Right hindlimb (tissue), 1 donor: ENCODE measurements at regions not wholly inside any gene's neighbourhood (a gene's known extent, or its start where the extent isn't known, plus 50 kb on each side); places are given as distances from the start of the nearest gene placed in this dataset.
A peak's percentile ranks its signal among the peaks of the same experiment; 100 is the strongest.
"Not testable (repeated sequence)": the region's sequence is repeated elsewhere in the genome, so short reads cannot be mapped to it uniquely, and the experiment has no call there.

Source experiments
- DNase-seq: peaks from one replicate; pipeline ENCODE4 v3.0.0-alpha.2; 2018

- no peak for DNase-seq
Observed at GRCh38 chr6:112665114-112665513, 318.0 kb downstream of the RFPL4B start.

GRCh38 chr6:112665815-112666214 is 318.7 kb downstream of the RFPL4B start:
- DNase-seq, result no peak

DNA sequence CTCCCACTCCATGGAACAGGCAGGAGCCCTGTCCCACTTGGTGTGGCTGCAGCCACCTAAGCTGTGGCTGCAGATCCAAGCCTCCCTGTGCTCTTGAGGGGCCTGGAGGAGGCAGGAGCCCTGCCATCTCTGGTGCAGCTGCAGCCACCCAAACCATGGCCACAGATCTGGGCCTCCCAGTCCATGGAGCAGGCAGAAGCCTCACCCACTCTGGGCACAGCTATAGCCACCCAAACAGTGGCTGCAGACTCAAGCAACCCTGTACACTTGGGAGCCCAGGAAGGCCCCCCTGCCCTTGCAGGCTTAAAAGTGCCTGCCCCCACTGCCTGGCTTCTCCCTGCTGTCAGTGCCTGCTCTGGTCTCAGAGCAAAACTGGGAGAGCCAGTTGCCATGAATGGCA is 320.3 kb downstream of the RFPL4B start:
- DNase-seq, result no peak

DNA sequence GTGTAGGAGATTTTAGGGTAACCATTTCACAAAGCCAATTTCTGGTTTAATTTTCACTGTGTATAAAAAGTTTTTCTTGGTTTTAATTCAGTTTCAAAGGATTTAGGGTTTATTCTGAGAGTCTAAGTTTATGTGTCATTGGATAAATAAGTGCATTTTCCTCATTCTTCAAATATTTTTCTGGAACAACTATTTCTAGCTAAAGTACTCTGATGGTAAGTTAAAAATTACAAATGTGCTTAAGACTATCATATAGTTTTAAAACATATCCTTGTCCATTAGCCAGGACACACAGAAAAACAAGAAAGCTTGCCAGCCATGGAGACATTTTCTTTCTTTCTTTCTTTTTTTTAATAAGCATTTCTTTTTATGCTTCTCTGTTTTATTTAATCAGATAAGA is 333.0 kb downstream of the RFPL4B start:
- no peak for DNase-seq

GRCh38 chr6:112682071-112682470 is 334.9 kb downstream of the RFPL4B start:
- no peak for DNase-seq

DNA sequence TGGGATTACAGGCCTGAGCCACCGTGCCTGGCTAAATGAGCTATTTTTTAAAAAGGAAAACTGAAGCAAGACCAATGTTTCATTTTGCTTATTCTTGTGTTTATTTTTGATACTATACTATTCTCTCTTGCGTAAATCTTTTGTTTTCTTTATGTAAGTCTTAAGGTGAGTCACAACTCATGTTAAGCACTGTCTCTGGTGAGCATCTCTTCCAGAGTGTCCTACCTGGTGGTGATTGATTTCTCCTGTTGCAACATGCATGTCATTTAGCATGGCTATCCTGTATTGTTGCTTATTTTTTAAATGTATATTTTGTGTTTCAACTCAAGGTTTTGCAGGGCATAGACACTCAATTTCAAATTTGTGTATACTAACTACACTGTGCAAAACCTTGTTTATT is 336.0 kb downstream of the RFPL4B start:
- DNase-seq, result no peak

DNA sequence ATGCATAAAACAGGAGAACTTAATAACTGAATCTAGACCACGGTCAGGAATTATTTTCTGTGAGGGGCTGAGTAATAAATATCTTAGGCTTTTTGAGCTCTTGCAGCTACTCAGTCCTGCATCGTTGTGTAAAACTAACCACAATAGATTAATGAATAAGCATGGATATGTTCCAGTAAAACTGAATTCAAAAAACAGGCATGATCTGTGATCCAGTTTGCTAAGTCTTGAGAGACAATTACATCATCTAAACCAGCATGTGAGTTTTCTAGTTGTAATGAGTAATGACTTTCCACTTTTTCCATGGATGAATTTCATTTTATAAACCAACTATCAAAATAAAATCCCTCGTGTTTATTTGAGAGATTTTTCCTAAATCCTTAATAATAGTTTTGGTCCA is 336.8 kb downstream of the RFPL4B start:
- DNase-seq, result no peak

GRCh38 chr6:112685521-112686220 is 338.5 kb downstream of the RFPL4B start:
- not testable (repeated sequence) for DNase-seq

- peak; percentile 19 for DNase-seq
Observed at GRCh38 chr6:112688487-112689165, 341.5 kb downstream of the RFPL4B start.

- not testable (repeated sequence) for DNase-seq
Observed at GRCh38 chr6:112689183-112689858, 342.2 kb downstream of the RFPL4B start.

DNA sequence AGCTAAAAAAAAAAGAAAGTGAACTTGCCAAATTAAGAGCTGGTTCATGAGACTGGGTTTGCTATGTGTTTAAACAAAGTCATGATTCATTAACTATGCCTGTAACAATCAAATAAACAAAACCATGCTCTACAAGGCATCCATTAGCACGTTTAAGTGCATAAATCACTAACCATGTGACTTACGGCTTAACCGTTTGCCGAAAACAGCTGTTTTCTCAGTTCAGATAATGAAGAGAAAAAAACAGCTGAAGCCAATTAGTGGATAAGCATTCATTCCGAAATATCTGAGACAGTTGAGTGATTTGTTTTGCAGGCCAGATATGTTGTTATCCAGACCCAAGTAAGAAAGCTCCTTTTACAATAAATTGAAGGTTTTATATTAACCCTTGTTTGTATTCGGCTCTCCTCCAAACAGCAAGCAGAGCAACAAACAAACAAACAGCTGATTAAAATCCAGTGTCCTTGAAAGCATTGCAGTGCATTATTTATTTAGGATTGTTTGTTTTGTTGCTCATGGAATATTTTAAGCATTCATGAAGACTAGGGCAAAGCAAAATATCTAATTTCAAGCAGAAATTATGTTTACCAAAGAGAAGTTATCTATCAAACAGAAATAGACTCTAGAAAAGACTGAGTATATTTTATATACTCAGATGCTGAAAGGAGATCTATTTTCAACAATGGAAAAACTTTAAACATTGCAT is 343.5 kb downstream of the RFPL4B start:
- peak; percentile 28 for DNase-seq

DNA sequence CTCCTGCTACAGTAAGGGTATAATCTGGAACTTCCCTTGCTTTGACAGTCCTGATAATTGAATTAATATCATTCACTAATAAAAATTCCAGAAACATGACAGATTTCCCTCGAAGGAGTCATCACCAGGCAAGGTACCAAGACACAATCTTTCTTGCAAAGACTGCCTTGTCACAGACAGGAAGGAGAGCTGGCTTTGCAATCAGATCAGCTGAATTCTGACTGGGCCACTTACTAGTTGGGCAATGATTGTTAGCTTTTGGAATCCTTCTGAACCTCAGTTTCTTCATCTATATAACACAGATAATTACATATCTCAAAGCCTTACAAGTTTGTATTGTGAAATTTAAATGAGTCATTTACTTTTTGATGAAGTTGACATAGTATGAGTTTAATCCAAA is 344.2 kb downstream of the RFPL4B start:
- DNase-seq, result peak; percentile 47

- DNase-seq, result peak; percentile 21
Observed at GRCh38 chr6:112695001-112695400, 347.9 kb downstream of the RFPL4B start.

DNA sequence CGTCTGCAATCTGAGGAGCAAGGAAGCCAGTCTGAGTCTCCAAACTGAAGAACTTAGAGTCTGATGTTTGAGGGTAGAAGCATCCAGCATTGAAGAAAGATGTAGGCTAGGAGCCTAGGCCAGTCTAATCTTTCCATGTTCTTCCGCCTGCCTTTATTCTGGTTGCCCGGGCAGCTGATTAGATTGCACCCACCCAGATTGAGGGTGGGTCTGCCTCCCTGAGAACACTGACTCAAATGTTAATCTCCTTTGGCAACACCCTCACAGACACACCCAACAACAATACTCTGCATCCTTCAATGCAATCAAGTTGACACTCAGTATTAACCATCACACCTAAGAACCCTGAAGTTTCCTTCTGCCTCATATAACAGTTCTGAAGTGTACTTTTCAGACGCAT is 350.1 kb downstream of the RFPL4B start:
- no peak for DNase-seq

DNA sequence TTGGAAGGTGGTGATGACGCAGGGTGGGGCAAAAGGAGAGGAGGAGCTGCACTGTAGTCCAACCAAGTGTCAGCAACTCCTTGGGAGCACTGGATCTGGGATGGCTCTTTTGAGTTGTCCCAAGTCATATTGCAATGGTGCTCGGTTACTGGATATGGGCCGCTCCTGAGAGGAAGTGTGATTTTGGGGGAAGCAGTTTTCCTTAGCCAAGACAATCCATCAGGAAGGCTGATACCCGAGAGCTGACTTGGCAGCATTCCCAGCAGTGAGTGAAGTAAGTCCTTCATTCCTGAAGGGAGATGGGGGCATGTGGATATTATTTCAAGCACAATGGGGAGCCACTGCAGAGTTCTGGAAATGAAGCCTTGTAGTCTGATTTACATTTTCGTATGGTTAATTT is 354.1 kb downstream of the RFPL4B start:
- peak; percentile 68 for DNase-seq

- DNase-seq, result no peak
Observed at GRCh38 chr6:112710710-112711109, 363.6 kb downstream of the RFPL4B start.

- no peak for DNase-seq
Observed at GRCh38 chr6:112713402-112713801, 366.3 kb downstream of the RFPL4B start.

- no peak for DNase-seq
Observed at GRCh38 chr6:112717401-112717800, 370.3 kb downstream of the RFPL4B start.

GRCh38 chr6:112717856-112718255 is 370.7 kb downstream of the RFPL4B start:
- no peak for DNase-seq

DNA sequence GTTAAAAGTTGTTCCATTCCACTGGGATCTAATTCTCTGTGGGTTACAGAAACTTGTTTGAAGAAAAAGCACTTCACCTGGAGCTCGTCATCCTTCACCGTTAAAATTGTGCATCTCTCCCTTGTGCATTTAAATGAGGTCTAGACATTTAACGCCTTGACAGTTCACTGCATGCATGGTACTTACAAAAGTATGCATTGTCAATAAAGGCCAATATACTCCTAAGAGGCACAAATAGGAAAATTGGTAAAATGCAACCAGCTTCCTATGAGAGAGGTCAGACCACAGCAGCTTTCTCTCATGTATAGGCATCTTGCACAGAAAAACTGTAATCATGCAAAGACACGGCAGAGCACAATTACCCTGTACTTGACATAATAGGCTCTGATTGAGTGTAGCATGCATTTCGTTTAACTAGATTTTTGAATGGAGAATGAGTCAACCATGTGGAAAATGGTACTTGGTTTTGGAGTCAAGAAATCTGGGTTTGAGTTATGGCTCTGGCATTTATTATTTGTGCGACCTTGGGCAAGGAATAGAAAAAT is 378.5 kb downstream of the RFPL4B start:
- no peak for DNase-seq

- DNase-seq, result no peak
Observed at GRCh38 chr6:112735129-112735528, 388.0 kb downstream of the RFPL4B start.

GRCh38 chr6:112739766-112740165 is 392.6 kb downstream of the RFPL4B start:
- no peak for DNase-seq

DNA sequence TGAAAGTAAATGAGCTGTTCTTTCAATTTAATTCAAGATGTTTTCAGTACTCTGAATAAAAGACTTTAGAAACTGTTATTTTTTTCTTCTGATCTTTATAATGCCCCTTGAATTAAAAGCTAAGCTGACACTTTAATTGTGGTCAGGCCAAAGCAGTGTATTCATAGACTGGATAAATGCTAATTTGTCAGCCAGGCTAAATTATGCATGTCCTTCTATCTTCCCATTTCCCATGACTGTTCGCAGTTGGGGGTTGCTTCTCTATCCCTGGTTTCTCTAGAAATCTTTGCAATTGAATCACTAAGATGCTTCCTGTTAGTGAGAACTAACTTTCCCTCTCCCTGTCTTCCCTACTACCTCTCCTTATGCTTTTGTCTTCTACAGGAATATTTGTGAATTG is 396.2 kb downstream of the RFPL4B start:
- no peak for DNase-seq
